ENCODE measurements at regions not wholly inside any gene's neighbourhood (a gene's known extent, or its start where the extent isn't known, plus 50 kb on each side); places are given as distances from the start of the nearest gene placed in this dataset.

- peak; percentile 82 for DNase-seq
These were observed 100.7 kb downstream of the ASB7 start for GRCh38 chr15:100703032-100703578.

- no peak for DNase-seq
These were observed 101.3 kb downstream of the ASB7 start for GRCh38 chr15:100703671-100704070.

GRCh38 chr15:100704281-100705055 lies 102.1 kb downstream of the ASB7 start:
- peak; percentile 85 for DNase-seq

- DNase-seq, result no peak
These were observed 102.7 kb downstream of the ASB7 start for GRCh38 chr15:100705065-100705464.

GRCh38 chr15:100705841-100706240 lies 103.5 kb downstream of the ASB7 start:
- no peak for DNase-seq

- no peak for DNase-seq
These were observed 104.8 kb downstream of the ASB7 start for GRCh38 chr15:100707229-100707628.

GRCh38 chr15:100708916-100709315 lies 106.5 kb downstream of the ASB7 start:
- DNase-seq, result no peak

- DNase-seq, result no peak
These were observed 107.8 kb downstream of the ASB7 start for GRCh38 chr15:100710222-100710621.

- no peak for DNase-seq
These were observed 108.5 kb downstream of the ASB7 start for GRCh38 chr15:100710744-100711515.

- peak; percentile 44 for DNase-seq
These were observed 109.2 kb downstream of the ASB7 start for GRCh38 chr15:100711516-100712021.

GRCh38 chr15:100712226-100712625 lies 109.8 kb downstream of the ASB7 start:
- DNase-seq, result peak; percentile 52

- DNase-seq, result peak; percentile 70
These were observed 110.9 kb downstream of the ASB7 start for GRCh38 chr15:100713163-100713867.

- DNase-seq, result no peak
These were observed 111.8 kb downstream of the ASB7 start for GRCh38 chr15:100714034-100714748.

GRCh38 chr15:100714749-100715342 lies 112.5 kb downstream of the ASB7 start:
- DNase-seq, result no peak

- DNase-seq, result no peak
These were observed 113.4 kb downstream of the ASB7 start for GRCh38 chr15:100715571-100716455.

- DNase-seq, result no peak
These were observed 114.2 kb downstream of the ASB7 start for GRCh38 chr15:100716456-100717085.

GRCh38 chr15:100717596-100717995 lies 115.2 kb downstream of the ASB7 start:
- no peak for DNase-seq

GRCh38 chr15:100718075-100718980 lies 115.9 kb downstream of the ASB7 start:
- DNase-seq, result no peak

- DNase-seq, result no peak
These were observed 118.1 kb downstream of the ASB7 start for GRCh38 chr15:100720406-100720967.
